ENCODE measurements at regions not wholly inside any gene's neighbourhood (a gene's known extent, or its start where the extent isn't known, plus 50 kb on each side); places are given as distances from the start of the nearest gene placed in this dataset.

DNA sequence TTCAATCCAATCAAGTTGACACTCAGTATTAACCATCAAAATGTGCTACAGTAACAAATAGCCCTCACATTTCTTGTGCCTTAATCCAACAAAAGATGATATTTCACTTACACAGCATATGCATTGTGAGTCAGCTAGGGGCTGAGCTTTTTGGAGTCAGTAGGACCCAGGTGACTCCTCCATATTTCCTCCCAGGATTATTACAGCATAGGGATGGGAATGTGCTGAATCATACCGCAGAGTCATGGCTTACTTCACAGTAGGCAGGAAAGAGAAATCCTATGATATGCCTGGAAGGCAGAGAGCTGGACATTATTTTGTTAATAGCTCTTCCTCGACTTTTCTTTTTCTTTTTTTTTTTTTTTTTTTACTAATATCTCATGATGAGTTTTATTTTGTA lies 153.3 kb downstream of the TMEM182 start:
- no peaks in the 10 kb centered on the region for H3K36me3 ChIP-seq
- intact Hi-C loops (cut with DNase I) = no loop called here
- H3K4me1 ChIP-seq = no peaks in the 10 kb centered on the region
- TF ChIP-seq, protein P1, sequence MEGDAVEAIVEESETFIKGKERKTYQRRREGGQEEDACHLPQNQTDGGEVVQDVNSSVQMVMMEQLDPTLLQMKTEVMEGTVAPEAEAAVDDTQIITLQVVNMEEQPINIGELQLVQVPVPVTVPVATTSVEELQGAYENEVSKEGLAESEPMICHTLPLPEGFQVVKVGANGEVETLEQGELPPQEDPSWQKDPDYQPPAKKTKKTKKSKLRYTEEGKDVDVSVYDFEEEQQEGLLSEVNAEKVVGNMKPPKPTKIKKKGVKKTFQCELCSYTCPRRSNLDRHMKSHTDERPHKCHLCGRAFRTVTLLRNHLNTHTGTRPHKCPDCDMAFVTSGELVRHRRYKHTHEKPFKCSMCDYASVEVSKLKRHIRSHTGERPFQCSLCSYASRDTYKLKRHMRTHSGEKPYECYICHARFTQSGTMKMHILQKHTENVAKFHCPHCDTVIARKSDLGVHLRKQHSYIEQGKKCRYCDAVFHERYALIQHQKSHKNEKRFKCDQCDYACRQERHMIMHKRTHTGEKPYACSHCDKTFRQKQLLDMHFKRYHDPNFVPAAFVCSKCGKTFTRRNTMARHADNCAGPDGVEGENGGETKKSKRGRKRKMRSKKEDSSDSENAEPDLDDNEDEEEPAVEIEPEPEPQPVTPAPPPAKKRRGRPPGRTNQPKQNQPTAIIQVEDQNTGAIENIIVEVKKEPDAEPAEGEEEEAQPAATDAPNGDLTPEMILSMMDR (IDR thresholded peaks at IDR 0.05) = no peak
- DNase-seq = no peak
- no peak overlapping the region for H3K27ac ChIP-seq
- no peaks in the 10 kb centered on the region for H3K27me3 ChIP-seq
- no peak for ATAC-seq
- H3K9me3 ChIP-seq = no peaks in the 10 kb centered on the region
- no peak overlapping the region for H3K4me3 ChIP-seq

DNA sequence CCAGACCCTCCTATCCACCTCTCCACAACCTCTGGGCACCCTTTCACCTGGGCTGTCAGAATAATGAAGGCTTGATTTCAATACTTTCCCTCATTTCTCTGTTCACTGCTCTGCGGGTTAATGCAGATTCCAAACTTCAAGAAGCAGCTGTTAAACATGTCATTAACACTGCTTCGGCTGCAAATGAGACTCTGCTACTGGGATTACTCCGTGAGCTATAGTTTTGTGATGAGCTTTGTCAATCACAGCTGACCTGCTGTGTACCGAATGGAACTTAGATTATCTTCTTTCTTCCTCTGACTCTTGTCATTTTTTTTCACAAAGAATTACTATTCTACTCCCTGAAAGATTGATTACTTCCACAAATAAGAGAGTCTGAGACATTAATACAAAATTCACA lies 160.5 kb downstream of the TMEM182 start:
- TF ChIP-seq, protein P1 (IDR thresholded peaks at IDR 0.05) = no peak
- DNase-seq (no peak), ATAC-seq (no peak)
- Histone ChIP-seq H3K4me3 (no peak overlapping the region), H3K36me3 (no peaks in the 10 kb centered on the region), H3K27ac (no peak overlapping the region), H3K9me3 (no peaks in the 10 kb centered on the region), H3K27me3 (no peaks in the 10 kb centered on the region), H3K4me1 (no peaks in the 10 kb centered on the region)
- intact Hi-C loops (cut with DNase I) = no loop called here

DNA sequence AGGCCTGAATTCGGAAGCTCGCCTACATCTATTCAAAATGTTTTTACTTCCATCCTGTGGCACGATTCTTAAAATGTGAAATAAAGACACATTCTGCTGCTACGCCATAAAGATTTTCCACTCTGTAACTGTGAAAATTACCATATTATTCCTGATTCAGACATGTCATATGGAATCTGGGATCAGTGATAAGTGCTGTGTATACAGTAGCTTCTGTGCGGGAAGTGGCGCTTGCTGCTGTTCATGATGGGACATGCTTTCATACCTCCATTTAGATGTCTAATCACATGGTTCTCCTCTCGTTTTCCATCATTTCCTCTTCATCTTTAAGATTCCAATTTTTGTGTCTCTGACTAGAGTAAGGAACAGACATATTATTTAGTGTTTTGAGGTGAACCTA lies 163.2 kb downstream of the TMEM182 start:
- Histone ChIP-seq H3K27ac (no peak overlapping the region), H3K4me3 (no peak overlapping the region), H3K4me1 (no peaks in the 10 kb centered on the region), H3K27me3 (no peaks in the 10 kb centered on the region), H3K9me3 (no peaks in the 10 kb centered on the region), H3K36me3 (no peaks in the 10 kb centered on the region)
- TF ChIP-seq, protein P1 (IDR thresholded peaks at IDR 0.05) = no peak
- ATAC-seq (no peak), DNase-seq (no peak)
- intact Hi-C loops (cut with DNase I) = no loop called here

DNA sequence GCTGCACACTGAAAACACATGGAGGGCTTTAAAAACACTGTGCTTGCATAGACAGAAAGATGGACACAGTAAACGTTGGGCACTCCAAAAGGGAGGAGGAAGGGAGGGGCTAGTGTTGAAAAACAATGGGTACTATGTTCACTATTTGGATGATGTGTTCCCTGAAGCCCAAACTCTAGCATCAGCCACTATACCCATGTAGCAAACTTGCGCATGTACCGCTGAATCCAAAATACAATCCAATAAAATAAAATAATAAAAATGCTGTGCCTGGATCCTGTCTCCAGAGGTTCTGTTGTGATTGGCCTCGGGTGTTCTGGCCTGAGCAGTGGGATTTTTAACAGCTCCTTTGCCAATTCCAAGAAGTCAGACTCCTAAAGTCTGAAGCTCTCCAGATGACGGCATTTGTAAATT lies 166.0 kb downstream of the TMEM182 start:
- no peak overlapping the region for H3K27ac ChIP-seq
- no peaks in the 10 kb centered on the region for H3K36me3 ChIP-seq
- no peaks in the 10 kb centered on the region for H3K27me3 ChIP-seq
- DNase-seq = no peak
- intact Hi-C loops (cut with DNase I) = no loop called here
- no peaks in the 10 kb centered on the region for H3K4me1 ChIP-seq
- no peak overlapping the region for H3K4me3 ChIP-seq
- ATAC-seq = no peak
- TF ChIP-seq, protein P1 (IDR thresholded peaks at IDR 0.05) = no peak
- no peaks in the 10 kb centered on the region for H3K9me3 ChIP-seq

DNA sequence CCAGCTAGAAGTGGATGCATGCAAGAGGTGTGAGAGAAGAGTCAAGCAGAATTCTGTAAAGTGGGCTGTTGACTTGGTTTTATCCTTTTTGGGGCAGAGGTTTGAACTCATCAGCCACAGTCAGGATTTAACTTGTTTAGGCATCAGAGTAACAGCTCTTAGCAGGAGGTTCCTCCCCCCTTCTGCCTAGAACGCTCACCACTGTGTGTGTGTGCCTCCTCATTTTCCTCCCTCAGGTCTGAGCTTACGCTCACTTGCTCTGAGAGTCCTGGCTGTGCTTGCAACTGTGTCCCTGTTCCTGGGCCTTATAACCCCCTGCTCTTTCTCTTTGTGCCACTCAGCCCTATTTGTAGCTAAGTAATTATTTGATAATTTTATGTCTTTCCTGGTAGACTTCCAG lies 167.9 kb downstream of the TMEM182 start:
- Histone ChIP-seq H3K4me1 (no peaks in the 10 kb centered on the region), H3K36me3 (no peaks in the 10 kb centered on the region), H3K27ac (no peak overlapping the region), H3K4me3 (no peak overlapping the region), H3K9me3 (no peaks in the 10 kb centered on the region), H3K27me3 (no peaks in the 10 kb centered on the region)
- TF ChIP-seq, protein P1 (IDR thresholded peaks at IDR 0.05) = no peak
- no peak for DNase-seq
- intact Hi-C loops (cut with DNase I) = no loop called here
- no peak for ATAC-seq

DNA sequence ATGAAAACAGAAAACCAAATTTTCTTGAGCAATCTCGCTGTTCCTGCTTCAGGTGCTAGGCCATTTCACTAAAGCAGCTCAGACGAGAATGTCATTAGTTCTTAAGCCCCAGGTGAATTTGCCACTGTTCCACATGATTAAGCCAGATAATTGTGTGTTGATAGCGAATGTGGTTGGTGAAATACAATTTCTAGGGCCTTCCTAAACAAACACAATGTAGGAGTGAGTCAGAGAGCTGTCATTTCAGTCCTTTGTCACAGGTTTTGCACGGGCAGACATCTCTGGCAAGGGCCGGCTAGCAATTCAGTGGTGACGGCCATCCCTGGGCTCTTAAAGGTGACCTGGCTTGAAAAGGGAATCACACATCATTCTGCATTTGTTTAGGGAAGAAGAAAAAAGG lies 170.7 kb downstream of the TMEM182 start:
- Histone ChIP-seq H3K4me3 (no peak overlapping the region), H3K4me1 (no peaks in the 10 kb centered on the region), H3K9me3 (no peaks in the 10 kb centered on the region), H3K36me3 (no peaks in the 10 kb centered on the region), H3K27me3 (no peaks in the 10 kb centered on the region), H3K27ac (no peak overlapping the region)
- DNase-seq = no peak
- TF ChIP-seq, protein P1 (IDR thresholded peaks at IDR 0.05) = no peak
- intact Hi-C loops (cut with DNase I) = no loop called here
- no peak for ATAC-seq
